GM12878 (cell line): ENCODE measurements at regions not wholly inside any gene's neighbourhood (a gene's known extent, or its start where the extent isn't known, plus 50 kb on each side); places are given as distances from the start of the nearest gene placed in this dataset.

Source experiments
- ATAC-seq: fragments of 200-7000 bp; cut with Tn5 transposase; 3 replicates; pipeline ENCODE4 v1.9.1; 2020; ENCODE audit warnings: mild to moderate bottlenecking, moderate library complexity
- BruUV-seq: library from RNA; stranded (reverse); fragments of 400-500 nt; replicated peaks from 2 replicates; lab custom pipeline; 2021; lab: Mats Ljungman, UMichigan
- CTCF ChIA-PET: fragments of 300-600 bp; sonication (Branson Sonifier 250); formaldehyde crosslinking; extraction: SDS; loops from one replicate; lab custom pipeline; 2021; ENCODE audit warnings: inconsistent platforms; lab: Yijun Ruan, JAX
- POLR2A ChIA-PET: fragments of 350-600 bp; formaldehyde crosslinking; extraction: SDS; loops from one replicate; lab custom pipeline; 2021; ENCODE audit warnings: inconsistent platforms; lab: Charles Lee
- RAD21 ChIA-PET: fragments of 300-600 bp; sonication (Branson Sonifier 250); formaldehyde crosslinking; loops from one replicate; lab custom pipeline; 2023; ENCODE audit warnings: antibody characterized with exemption; ENCODE audit not compliant: unreplicated experiment; lab: Charles Lee
- SMC1A ChIA-PET: fragments of 300-600 bp; sonication (Branson Sonifier 250); formaldehyde crosslinking; loops from one replicate; lab custom pipeline; 2023; ENCODE audit not compliant: unreplicated experiment, uncharacterized antibody; lab: Charles Lee
- DNase-seq: peaks from one replicate; pipeline ENCODE4 v3.0.0-alpha.2; 2011; ENCODE audit warnings: low read depth, low spot score
- FAIRE-seq: peaks from 3 replicates; lab custom pipeline; 2011; peaks lifted over from hg19 to GRCh38; lab: Jason Lieb, UNC
- H2AFZ ChIP-seq: 2 replicates; pipeline ENCODE4 v1.6.0; 2011; ENCODE audit warnings: low read depth, low read length, control low read depth; ENCODE audit not compliant: control insufficient read depth
- H3K27ac ChIP-seq: 2 replicates; pipeline ENCODE4 v1.5.1; 2011; ENCODE audit warnings: control low read depth; ENCODE audit not compliant: control insufficient read depth, insufficient read depth
- H3K27me3 ChIP-seq, 2 experiments: replicated peaks in 1 of 2; 2 replicates each; pipeline versions ENCODE4 v1.6.0 to v1.6.1; 2011; ENCODE audit warnings: low read length in 1 of 2; ENCODE audit not compliant: control insufficient read depth in 2 of 2, insufficient read depth in 2 of 2
- H3K36me3 ChIP-seq, 2 experiments: 2 replicates each; pipeline ENCODE4 v1.5.1; 2011; ENCODE audit warnings: low read length in 1 of 2; ENCODE audit not compliant: control insufficient read depth in 2 of 2, insufficient read depth in 2 of 2
- H3K4me1 ChIP-seq: 2 replicates; pipeline ENCODE4 v1.6.1; 2011; ENCODE audit warnings: mild to moderate bottlenecking, low read length, moderate library complexity, mixed read lengths; ENCODE audit not compliant: control insufficient read depth, insufficient read depth
- H3K4me2 ChIP-seq: 2 replicates; pipeline ENCODE4 v1.6.0; 2011; ENCODE audit warnings: control low read depth; ENCODE audit not compliant: control insufficient read depth, insufficient read depth
- H3K4me3 ChIP-seq: fragments of 200-600 bp; sonication (generic); 2 replicates; pipeline ENCODE4 v1.5.1; 2016
- H3K79me2 ChIP-seq: 2 replicates; pipeline ENCODE4 v1.6.0; 2011; ENCODE audit warnings: low read length; ENCODE audit not compliant: control insufficient read depth, insufficient read depth
- H3K9ac ChIP-seq: 2 replicates; pipeline ENCODE4 v1.8.0; 2011; ENCODE audit warnings: low read length, control low read depth, mixed read lengths; ENCODE audit not compliant: control insufficient read depth, insufficient read depth
- H3K9me3 ChIP-seq: replicated peaks from 3 replicates; pipeline ENCODE4 v1.5.1; 2011; ENCODE audit warnings: mild to moderate bottlenecking, low read length; ENCODE audit not compliant: control insufficient read depth, insufficient read depth
- H4K20me1 ChIP-seq: 2 replicates; pipeline ENCODE4 v1.6.0; 2011; ENCODE audit not compliant: control insufficient read depth, insufficient read depth
- BACH1 ChIP-seq: fragments of 450-650 bp; IDR thresholded peaks from 2 replicates; pipeline ENCODE4 v1.6.1; 2017; ENCODE audit warnings: mild to moderate bottlenecking, borderline replicate concordance
- CBX3 ChIP-seq: fragments of 200-600 bp; sonication (generic); IDR thresholded peaks from 2 replicates; pipeline ENCODE4 v1.6.1; 2016; ENCODE audit warnings: low read depth, borderline replicate concordance
- MTA2 ChIP-seq: fragments of 450-650 bp; IDR thresholded peaks from 2 replicates; pipeline ENCODE4 v1.6.1; 2016; ENCODE audit warnings: low read depth, mild to moderate bottlenecking, moderate library complexity
- NR2C2 ChIP-seq: IDR thresholded peaks from 2 replicates; pipeline ENCODE4 v1.6.1; 2011; ENCODE audit warnings: borderline replicate concordance, low read depth; ENCODE audit not compliant: control insufficient read depth, insufficient read length
- SREBF1 ChIP-seq: IDR thresholded peaks from 2 replicates; pipeline ENCODE4 v1.6.1; 2012; ENCODE audit warnings: mild to moderate bottlenecking, low read length
- TARDBP ChIP-seq: IDR thresholded peaks from 2 replicates; pipeline ENCODE4 v1.6.1; 2016; ENCODE audit warnings: borderline replicate concordance
- WGBS: methylation state at CpG from one replicate; pipeline ENCODE4 v1.1.6; 2016; ENCODE audit warnings: low lambda C conversion rate; ENCODE audit not compliant: insufficient replicate concordance, insufficient coverage; ENCODE audit errors: missing lambda C conversion rate; 5-methylcytosine and 5-hydroxymethylcytosine counted together
- in situ Hi-C: fragments of 300-500 bp; cut with MboI; formaldehyde crosslinking; loops from 9 replicates; pipeline ENCODE4 v1.14.3; 2018; ENCODE audit warnings: mixed read lengths
- intact Hi-C: fragments of 100-400 bp; cut with micrococcal nuclease; formaldehyde crosslinking; loops from one replicate; pipeline ENCODE4 v1.14.2; 2022; ENCODE audit not compliant: unreplicated experiment
- TF ChIP-seq, protein P1 (sequence below): IDR thresholded peaks from 2 replicates; pipeline ENCODE4 v1.6.1; 2012; ENCODE audit warnings: improper control_type of control experiment, low read depth, low read length; ENCODE audit not compliant: insufficient replicate concordance
- TF ChIP-seq, protein P2 (sequence below), 3 experiments: IDR thresholded peaks in 2 of 3; conservative IDR thresholded peaks in 1 of 3; 2 replicates each; pipeline ENCODE4 v1.5.1; 2011; ENCODE audit warnings: low read depth in 3 of 3, low read length in 3 of 3, mild to moderate bottlenecking in 3 of 3, control low read depth in 2 of 3, moderate library complexity in 2 of 3, inconsistent platforms in 1 of 3, mixed read lengths in 1 of 3; ENCODE audit not compliant: control insufficient read depth in 2 of 3, insufficient read depth in 1 of 3; ENCODE audit errors: extremely low read depth in 1 of 3
- TF ChIP-seq, protein P3 (sequence below): fragments of 450-650 bp; IDR thresholded peaks from 2 replicates; pipeline ENCODE4 v1.6.1; 2017; ENCODE audit warnings: antibody characterized with exemption, mild to moderate bottlenecking, moderate library complexity
- TF ChIP-seq, protein P4 (sequence below): fragments of 450-650 bp; formaldehyde crosslinking; IDR thresholded peaks from 2 replicates; pipeline ENCODE4 v1.4.0; 2020; ENCODE audit warnings: mild to moderate bottlenecking, moderate library complexity

DNA sequence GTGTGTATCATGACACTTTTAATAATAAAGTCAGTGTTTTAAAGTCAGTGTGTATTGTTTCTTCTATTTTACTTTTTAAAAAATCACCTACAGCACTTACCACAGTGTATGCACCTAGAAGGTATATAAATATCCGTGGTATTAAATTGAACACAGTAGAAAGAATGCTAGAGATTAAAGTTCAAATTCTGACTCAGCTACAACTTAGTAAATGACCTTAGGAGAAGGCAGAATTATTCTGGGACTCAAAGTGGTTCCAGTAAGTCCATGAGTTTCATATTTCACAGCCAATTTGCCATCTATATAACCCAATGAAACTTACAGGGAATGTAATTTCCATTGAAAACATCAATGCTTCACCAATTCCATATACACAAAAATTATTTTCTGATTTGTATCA, 52.7 kb upstream of the MAP4 start:
- BruUV-seq = TSS peak; percentile 6
- H4K20me1 ChIP-seq = no peaks in the 10 kb centered on the region
- TF ChIP-seq TARDBP = no peak
- no peak for TF ChIP-seq SREBF1
- TF ChIP-seq, protein P1, sequence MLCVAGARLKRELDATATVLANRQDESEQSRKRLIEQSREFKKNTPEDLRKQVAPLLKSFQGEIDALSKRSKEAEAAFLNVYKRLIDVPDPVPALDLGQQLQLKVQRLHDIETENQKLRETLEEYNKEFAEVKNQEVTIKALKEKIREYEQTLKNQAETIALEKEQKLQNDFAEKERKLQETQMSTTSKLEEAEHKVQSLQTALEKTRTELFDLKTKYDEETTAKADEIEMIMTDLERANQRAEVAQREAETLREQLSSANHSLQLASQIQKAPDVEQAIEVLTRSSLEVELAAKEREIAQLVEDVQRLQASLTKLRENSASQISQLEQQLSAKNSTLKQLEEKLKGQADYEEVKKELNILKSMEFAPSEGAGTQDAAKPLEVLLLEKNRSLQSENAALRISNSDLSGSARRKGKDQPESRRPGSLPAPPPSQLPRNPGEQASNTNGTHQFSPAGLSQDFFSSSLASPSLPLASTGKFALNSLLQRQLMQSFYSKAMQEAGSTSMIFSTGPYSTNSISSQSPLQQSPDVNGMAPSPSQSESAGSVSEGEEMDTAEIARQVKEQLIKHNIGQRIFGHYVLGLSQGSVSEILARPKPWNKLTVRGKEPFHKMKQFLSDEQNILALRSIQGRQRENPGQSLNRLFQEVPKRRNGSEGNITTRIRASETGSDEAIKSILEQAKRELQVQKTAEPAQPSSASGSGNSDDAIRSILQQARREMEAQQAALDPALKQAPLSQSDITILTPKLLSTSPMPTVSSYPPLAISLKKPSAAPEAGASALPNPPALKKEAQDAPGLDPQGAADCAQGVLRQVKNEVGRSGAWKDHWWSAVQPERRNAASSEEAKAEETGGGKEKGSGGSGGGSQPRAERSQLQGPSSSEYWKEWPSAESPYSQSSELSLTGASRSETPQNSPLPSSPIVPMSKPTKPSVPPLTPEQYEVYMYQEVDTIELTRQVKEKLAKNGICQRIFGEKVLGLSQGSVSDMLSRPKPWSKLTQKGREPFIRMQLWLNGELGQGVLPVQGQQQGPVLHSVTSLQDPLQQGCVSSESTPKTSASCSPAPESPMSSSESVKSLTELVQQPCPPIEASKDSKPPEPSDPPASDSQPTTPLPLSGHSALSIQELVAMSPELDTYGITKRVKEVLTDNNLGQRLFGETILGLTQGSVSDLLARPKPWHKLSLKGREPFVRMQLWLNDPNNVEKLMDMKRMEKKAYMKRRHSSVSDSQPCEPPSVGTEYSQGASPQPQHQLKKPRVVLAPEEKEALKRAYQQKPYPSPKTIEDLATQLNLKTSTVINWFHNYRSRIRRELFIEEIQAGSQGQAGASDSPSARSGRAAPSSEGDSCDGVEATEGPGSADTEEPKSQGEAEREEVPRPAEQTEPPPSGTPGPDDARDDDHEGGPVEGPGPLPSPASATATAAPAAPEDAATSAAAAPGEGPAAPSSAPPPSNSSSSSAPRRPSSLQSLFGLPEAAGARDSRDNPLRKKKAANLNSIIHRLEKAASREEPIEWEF = no peak
- TF ChIP-seq NR2C2 = no peak
- TF ChIP-seq CBX3 = no peak
- no peak for TF ChIP-seq BACH1
- TF ChIP-seq, protein P2, sequence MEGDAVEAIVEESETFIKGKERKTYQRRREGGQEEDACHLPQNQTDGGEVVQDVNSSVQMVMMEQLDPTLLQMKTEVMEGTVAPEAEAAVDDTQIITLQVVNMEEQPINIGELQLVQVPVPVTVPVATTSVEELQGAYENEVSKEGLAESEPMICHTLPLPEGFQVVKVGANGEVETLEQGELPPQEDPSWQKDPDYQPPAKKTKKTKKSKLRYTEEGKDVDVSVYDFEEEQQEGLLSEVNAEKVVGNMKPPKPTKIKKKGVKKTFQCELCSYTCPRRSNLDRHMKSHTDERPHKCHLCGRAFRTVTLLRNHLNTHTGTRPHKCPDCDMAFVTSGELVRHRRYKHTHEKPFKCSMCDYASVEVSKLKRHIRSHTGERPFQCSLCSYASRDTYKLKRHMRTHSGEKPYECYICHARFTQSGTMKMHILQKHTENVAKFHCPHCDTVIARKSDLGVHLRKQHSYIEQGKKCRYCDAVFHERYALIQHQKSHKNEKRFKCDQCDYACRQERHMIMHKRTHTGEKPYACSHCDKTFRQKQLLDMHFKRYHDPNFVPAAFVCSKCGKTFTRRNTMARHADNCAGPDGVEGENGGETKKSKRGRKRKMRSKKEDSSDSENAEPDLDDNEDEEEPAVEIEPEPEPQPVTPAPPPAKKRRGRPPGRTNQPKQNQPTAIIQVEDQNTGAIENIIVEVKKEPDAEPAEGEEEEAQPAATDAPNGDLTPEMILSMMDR (IDR thresholded peaks at IDR 0.05 in 2 of 3, conservative IDR thresholded peaks at IDR 0.05 in 1 of 3; ENCODE audit: control insufficient read depth in 2 of 3, extremely low read depth in 1 of 3, insufficient read depth in 1 of 3, low read depth in 3 of 3, low read length in 3 of 3) = no peak
- no peak for TF ChIP-seq MTA2
- TF ChIP-seq, protein P3, sequence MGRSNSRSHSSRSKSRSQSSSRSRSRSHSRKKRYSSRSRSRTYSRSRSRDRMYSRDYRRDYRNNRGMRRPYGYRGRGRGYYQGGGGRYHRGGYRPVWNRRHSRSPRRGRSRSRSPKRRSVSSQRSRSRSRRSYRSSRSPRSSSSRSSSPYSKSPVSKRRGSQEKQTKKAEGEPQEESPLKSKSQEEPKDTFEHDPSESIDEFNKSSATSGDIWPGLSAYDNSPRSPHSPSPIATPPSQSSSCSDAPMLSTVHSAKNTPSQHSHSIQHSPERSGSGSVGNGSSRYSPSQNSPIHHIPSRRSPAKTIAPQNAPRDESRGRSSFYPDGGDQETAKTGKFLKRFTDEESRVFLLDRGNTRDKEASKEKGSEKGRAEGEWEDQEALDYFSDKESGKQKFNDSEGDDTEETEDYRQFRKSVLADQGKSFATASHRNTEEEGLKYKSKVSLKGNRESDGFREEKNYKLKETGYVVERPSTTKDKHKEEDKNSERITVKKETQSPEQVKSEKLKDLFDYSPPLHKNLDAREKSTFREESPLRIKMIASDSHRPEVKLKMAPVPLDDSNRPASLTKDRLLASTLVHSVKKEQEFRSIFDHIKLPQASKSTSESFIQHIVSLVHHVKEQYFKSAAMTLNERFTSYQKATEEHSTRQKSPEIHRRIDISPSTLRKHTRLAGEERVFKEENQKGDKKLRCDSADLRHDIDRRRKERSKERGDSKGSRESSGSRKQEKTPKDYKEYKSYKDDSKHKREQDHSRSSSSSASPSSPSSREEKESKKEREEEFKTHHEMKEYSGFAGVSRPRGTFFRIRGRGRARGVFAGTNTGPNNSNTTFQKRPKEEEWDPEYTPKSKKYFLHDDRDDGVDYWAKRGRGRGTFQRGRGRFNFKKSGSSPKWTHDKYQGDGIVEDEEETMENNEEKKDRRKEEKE = no peak
- TF ChIP-seq, protein P4, sequence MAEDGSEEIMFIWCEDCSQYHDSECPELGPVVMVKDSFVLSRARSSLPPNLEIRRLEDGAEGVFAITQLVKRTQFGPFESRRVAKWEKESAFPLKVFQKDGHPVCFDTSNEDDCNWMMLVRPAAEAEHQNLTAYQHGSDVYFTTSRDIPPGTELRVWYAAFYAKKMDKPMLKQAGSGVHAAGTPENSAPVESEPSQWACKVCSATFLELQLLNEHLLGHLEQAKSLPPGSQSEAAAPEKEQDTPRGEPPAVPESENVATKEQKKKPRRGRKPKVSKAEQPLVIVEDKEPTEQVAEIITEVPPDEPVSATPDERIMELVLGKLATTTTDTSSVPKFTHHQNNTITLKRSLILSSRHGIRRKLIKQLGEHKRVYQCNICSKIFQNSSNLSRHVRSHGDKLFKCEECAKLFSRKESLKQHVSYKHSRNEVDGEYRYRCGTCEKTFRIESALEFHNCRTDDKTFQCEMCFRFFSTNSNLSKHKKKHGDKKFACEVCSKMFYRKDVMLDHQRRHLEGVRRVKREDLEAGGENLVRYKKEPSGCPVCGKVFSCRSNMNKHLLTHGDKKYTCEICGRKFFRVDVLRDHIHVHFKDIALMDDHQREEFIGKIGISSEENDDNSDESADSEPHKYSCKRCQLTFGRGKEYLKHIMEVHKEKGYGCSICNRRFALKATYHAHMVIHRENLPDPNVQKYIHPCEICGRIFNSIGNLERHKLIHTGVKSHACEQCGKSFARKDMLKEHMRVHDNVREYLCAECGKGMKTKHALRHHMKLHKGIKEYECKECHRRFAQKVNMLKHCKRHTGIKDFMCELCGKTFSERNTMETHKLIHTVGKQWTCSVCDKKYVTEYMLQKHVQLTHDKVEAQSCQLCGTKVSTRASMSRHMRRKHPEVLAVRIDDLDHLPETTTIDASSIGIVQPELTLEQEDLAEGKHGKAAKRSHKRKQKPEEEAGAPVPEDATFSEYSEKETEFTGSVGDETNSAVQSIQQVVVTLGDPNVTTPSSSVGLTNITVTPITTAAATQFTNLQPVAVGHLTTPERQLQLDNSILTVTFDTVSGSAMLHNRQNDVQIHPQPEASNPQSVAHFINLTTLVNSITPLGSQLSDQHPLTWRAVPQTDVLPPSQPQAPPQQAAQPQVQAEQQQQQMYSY (CRISPR knock-in tag) = no peak

More for the DNA sequence above, 52.7 kb upstream of the MAP4 start:
- SMC1A ChIA-PET = no interaction called here
- Histone ChIP-seq H3K9me3 (no peaks in the 10 kb centered on the region), H3K36me3 (no peaks in the 10 kb centered on the region; a peak in 3 of 4 replicates), H3K27me3 (no peaks in the 10 kb centered on the region), H3K27ac (no peak overlapping the region), H2AFZ (no peak overlapping the region), H3K9ac (no peak overlapping the region), H3K79me2 (peaks cover 62% of the 10 kb centered on the region), H3K4me1 (no peaks in the 10 kb centered on the region), H3K4me2 (no peak overlapping the region), H3K4me3 (no peak overlapping the region)
- no peak for ATAC-seq
- CTCF ChIA-PET = interaction anchor here (1.0 kb wide), 1 partner anchor 14 kb away, joined by 3 read pairs; no protein-coding TSS in a partner anchor
- intact Hi-C loops (no loop called here), in situ Hi-C loops (no loop called here)
- 86% methylated on average over 1 of the region's 1 CpG for WGBS
- POLR2A ChIA-PET = no interaction called here
- DNase-seq = no peak
- FAIRE-seq = no peak
- RAD21 ChIA-PET = interaction anchor here (1.0 kb wide), 1 partner anchor 83 kb away, joined by 3 read pairs; no protein-coding TSS in a partner anchor
